Transverse colon (tissue), 4 donors: ENCODE measurements at regions not wholly inside any gene's neighbourhood (a gene's known extent, or its start where the extent isn't known, plus 50 kb on each side); places are given as distances from the start of the nearest gene placed in this dataset.

Experiments
- DNase-seq: peaks from one replicate; pipeline ENCODE4 v3.0.0-alpha.2; 2019
- H3K27ac ChIP-seq, 4 donors: fragments of 200-600 bp; sonication (generic); 2 replicates each; pipeline ENCODE4 v1.5.1; 2016 to 2018; ENCODE audit warnings: inconsistent platforms in 4 of 4
- H3K27me3 ChIP-seq: fragments of 200-600 bp; sonication (generic); 2 replicates; pipeline ENCODE4 v1.5.1; 2017; ENCODE audit warnings: inconsistent platforms
- H3K36me3 ChIP-seq, 4 donors: fragments of 200-600 bp; sonication (generic); 2 replicates each; pipeline ENCODE4 v1.5.1; 2017 to 2019; ENCODE audit warnings: inconsistent platforms in 4 of 4
- H3K4me1 ChIP-seq, 4 donors: fragments of 200-600 bp; sonication (generic); 2 replicates each; pipeline ENCODE4 v1.5.1; 2017 to 2020; ENCODE audit warnings: inconsistent platforms in 4 of 4
- H3K4me3 ChIP-seq, 4 donors: fragments of 200-600 bp; sonication (generic); 1 replicate in 1 of 4; 2 replicates in 3 of 4; pipeline versions ENCODE4 v1.5.1 to v1.6.1; 2017 to 2019; ENCODE audit warnings: inconsistent platforms in 4 of 4
- H3K9me3 ChIP-seq, 2 donors: fragments of 200-600 bp; sonication (generic); 2 replicates each; pipeline ENCODE4 v1.5.1; 2017 to 2019; ENCODE audit warnings: inconsistent platforms in 2 of 2
- EP300 ChIP-seq: sonication (generic); formaldehyde crosslinking; IDR thresholded peaks from one replicate; pipeline ENCODE4 v1.6.1; 2017; ENCODE audit warnings: antibody characterized with exemption, low read depth
- POLR2A ChIP-seq: fragments of 450-650 bp; IDR thresholded peaks from one replicate; pipeline ENCODE4 v1.6.1; 2016; ENCODE audit warnings: antibody characterized with exemption, mild to moderate bottlenecking, moderate library complexity
- POLR2AphosphoS5 ChIP-seq, 3 donors: sonication (generic); formaldehyde crosslinking; IDR thresholded peaks; one replicate each; pipeline ENCODE4 v1.6.1; 2016; ENCODE audit warnings: antibody characterized with exemption in 3 of 3
- WGBS, 2 donors: methylation state at CpG; one replicate each; pipeline ENCODE4 v1.1.5; 2018; ENCODE audit warnings: low coverage in 1 of 2; 5-methylcytosine and 5-hydroxymethylcytosine counted together
- in situ Hi-C, 4 donors: fragments of 200-750 bp; cut with MboI; loops; one replicate each; pipeline versions ENCODE4 v1.15.0 to v1.15.1; 2017; ENCODE audit warnings: low sequenced_read_pairs in 3 of 4, low pct_ligation_motif_present in 1 of 4, low pct_unique_long_range_greater_than_20kb in 1 of 4
- intact Hi-C: fragments of 100-400 bp; cut with DNase I; formaldehyde crosslinking; loops from one replicate; pipeline ENCODE4 v1.15.1; 2023; ENCODE audit warnings: low total_unique reads
- TF ChIP-seq, protein P1 (sequence below), 5 experiments: fragments of 200-600 bp in 3 of 5; fragments of 450-650 bp in 2 of 5; sonication (generic) in 3 of 5; IDR thresholded peaks; 1 replicate in 2 of 5; 2 replicates in 3 of 5; pipeline ENCODE4 v1.5.1; 2016 to 2017; ENCODE audit warnings: antibody characterized with exemption in 5 of 5, inconsistent platforms in 3 of 5, mild to moderate bottlenecking in 2 of 5, moderate library complexity in 1 of 5

- no peaks in the 10 kb centered on the region for H3K9me3 ChIP-seq
- no peak overlapping the region for H3K27ac ChIP-seq
- H3K27me3 ChIP-seq = no peaks in the 10 kb centered on the region
- no peak for DNase-seq
- H3K36me3 ChIP-seq = no peaks in the 10 kb centered on the region
- no peaks in the 10 kb centered on the region for H3K4me1 ChIP-seq
- in situ Hi-C loops (no loop called here), intact Hi-C loops (no loop called here)
- H3K4me3 ChIP-seq = no peak overlapping the region
- TF ChIP-seq, protein P1, sequence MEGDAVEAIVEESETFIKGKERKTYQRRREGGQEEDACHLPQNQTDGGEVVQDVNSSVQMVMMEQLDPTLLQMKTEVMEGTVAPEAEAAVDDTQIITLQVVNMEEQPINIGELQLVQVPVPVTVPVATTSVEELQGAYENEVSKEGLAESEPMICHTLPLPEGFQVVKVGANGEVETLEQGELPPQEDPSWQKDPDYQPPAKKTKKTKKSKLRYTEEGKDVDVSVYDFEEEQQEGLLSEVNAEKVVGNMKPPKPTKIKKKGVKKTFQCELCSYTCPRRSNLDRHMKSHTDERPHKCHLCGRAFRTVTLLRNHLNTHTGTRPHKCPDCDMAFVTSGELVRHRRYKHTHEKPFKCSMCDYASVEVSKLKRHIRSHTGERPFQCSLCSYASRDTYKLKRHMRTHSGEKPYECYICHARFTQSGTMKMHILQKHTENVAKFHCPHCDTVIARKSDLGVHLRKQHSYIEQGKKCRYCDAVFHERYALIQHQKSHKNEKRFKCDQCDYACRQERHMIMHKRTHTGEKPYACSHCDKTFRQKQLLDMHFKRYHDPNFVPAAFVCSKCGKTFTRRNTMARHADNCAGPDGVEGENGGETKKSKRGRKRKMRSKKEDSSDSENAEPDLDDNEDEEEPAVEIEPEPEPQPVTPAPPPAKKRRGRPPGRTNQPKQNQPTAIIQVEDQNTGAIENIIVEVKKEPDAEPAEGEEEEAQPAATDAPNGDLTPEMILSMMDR (IDR thresholded peaks at IDR 0.05) = no peak
- TF ChIP-seq EP300 (no peak), POLR2A (no peak), POLR2AphosphoS5 (IDR thresholded peaks at IDR 0.05) (no peak)
Measured at GRCh38 chr4:137425281-137425680, 107.0 kb downstream of the PCDH18 start.

DNA sequence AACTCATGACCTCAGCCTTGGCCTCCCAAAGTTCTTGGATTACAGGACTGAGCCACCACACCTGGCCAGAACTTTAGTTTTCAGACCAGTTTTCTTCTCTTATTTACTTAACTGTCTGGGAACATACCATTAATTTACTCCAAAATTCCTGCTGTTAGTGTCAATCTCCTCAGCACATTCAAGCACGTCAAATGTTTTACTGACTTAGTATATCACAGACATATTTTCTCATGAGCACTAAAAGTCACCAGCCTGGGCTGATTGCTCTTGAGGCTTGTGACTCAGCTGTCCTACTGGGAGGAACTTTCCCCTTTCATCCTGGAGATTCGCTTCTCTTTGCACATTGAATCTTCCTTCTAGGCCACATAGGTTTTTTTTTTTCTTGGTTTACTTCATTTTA is 109.6 kb downstream of the PCDH18 start:
- intact Hi-C loops = no loop called here
- no peaks in the 10 kb centered on the region for H3K4me1 ChIP-seq

DNA sequence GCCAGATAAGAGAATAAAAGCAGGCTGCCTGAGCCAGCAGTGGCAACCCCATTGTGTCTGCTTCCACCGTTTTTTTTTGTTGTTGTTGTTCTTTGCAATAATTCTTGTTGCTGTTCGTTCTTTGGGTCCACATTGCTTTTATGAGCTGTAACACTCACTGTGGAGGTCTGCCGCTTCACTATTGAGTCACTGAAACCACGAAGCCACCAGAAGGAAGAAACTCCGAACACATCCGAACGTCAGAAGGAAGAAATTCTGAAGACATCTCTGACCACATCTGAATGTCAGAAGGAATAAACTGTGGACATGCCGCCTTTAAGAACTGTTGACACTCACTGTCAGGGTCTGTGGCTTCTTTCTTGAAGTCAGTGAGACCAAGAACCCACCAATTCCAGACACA is 110.5 kb downstream of the PCDH18 start:
- H3K27me3 ChIP-seq = no peaks in the 10 kb centered on the region
- in situ Hi-C loops (no loop called here), intact Hi-C loops (no loop called here)
- H3K27ac ChIP-seq = no peak overlapping the region
- H3K9me3 ChIP-seq = no peaks in the 10 kb centered on the region
- no peak for TF ChIP-seq POLR2AphosphoS5 (IDR thresholded peaks at IDR 0.05)
- TF ChIP-seq, protein P1 (IDR thresholded peaks at IDR 0.05) = no peak
- no peak for TF ChIP-seq EP300
- no peak for TF ChIP-seq POLR2A
- no peak overlapping the region for H3K4me3 ChIP-seq
- WGBS, 2 donors = 84 to 85% methylated on average over 5 to 8 of the region's 8 CpGs
- H3K4me1 ChIP-seq = no peaks in the 10 kb centered on the region
- DNase-seq = no peak
- no peaks in the 10 kb centered on the region for H3K36me3 ChIP-seq

More for the DNA sequence above, 109.6 kb downstream of the PCDH18 start:
- Histone ChIP-seq H3K27ac (no peak overlapping the region), H3K4me3 (no peak overlapping the region), H3K27me3 (no peaks in the 10 kb centered on the region), H3K36me3 (no peaks in the 10 kb centered on the region), H3K9me3 (no peaks in the 10 kb centered on the region)
- 88 to 100% methylated on average over 1 to 2 of the region's 2 CpGs for WGBS, 2 donors
- no peak for TF ChIP-seq POLR2AphosphoS5 (IDR thresholded peaks at IDR 0.05)
- TF ChIP-seq, protein P1 (IDR thresholded peaks at IDR 0.05) = no peak
- no peak for TF ChIP-seq POLR2A
- TF ChIP-seq EP300 = no peak
- in situ Hi-C loops = no loop called here
- no peak for DNase-seq

DNA sequence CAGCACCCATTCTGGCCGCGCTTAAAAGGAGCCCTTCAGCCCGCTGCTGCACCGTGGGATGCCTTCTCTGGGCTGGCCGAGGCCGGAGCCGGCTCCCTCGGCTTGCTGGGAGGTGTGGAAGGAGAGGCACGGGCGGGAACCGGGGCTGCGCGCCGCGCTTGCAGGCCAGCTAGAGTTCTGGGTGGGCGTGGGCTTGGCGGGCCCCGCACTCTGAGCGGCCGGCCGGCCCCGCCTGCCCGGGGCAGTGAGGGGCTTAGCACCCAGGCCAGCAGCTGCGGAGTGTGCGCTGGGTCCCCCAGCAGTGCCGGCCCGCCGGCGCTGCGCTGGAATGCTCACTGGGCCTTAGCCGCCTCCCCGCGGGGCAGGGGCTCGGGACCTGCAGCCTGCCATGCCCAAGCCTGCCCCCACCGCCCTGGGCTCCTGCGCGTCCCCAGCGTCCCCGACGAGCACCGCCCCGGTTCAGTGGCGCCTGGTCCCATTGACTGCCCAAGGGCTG is 111.3 kb downstream of the PCDH18 start:
- Histone ChIP-seq H3K9me3 (no peaks in the 10 kb centered on the region), H3K4me1 (no peaks in the 10 kb centered on the region), H3K36me3 (no peaks in the 10 kb centered on the region), H3K27me3 (no peaks in the 10 kb centered on the region), H3K4me3 (no peak overlapping the region), H3K27ac (no peak overlapping the region)
- 97% methylated on average over 28 of the region's 43 CpGs; no CpG with 5 or more reads in 1 of the 2 donors for WGBS, 2 donors
- no peak for DNase-seq
- in situ Hi-C loops = no loop called here
- TF ChIP-seq POLR2A = no peak
- no peak for TF ChIP-seq EP300
- no peak for TF ChIP-seq POLR2AphosphoS5 (IDR thresholded peaks at IDR 0.05)
- TF ChIP-seq, protein P1 (IDR thresholded peaks at IDR 0.05) = no peak
- intact Hi-C loops = no loop called here
